KG1 (cell line): ENCODE measurements at regions not wholly inside any gene's neighbourhood (a gene's known extent, or its start where the extent isn't known, plus 50 kb on each side); places are given as distances from the start of the nearest gene placed in this dataset.
"Not testable (repeated sequence)": the region's sequence is repeated elsewhere in the genome, so short reads cannot be mapped to it uniquely, and the experiment has no call there.

Experiments
- DNase-seq: peaks from one replicate; lab custom pipeline; 2025; lab: John Stamatoyannopoulos, UW

DNA sequence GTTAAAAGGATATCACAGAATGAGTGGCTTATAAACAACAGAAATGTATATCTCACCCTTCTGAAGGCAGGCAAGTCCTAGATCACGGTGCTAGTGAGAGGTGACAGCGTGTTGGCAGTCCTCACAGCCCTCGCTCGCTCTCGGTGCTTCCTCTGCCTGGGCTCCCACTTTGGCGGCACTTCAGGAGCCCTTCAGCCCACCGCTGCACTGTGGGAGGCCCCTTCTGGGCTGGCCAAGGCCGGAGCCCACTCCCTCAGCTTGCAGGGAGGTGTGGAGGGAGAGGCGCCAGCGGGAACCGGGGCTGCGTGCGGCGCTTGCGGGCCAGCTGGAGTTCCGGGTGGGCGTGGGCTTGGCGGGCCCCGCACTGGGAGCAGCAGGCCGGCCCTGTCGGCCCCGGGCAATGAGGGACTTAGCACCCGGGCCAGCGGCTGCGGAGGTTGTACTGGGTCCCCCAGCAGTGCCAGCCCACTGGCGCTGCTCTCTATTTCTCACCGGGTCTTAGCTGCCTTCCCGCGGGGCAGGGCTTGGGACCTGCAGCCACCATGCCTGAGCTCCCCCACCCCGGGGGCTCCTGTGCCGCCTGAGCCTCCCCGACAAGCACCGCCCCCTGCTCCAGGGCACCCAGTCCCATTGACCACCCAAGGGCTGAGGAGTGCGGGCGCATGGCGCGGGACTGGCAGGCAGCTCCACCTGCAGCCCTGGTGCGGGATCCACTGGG lies 778.1 kb downstream of the DIPK2A start:
- DNase-seq: not testable (repeated sequence)

DNA sequence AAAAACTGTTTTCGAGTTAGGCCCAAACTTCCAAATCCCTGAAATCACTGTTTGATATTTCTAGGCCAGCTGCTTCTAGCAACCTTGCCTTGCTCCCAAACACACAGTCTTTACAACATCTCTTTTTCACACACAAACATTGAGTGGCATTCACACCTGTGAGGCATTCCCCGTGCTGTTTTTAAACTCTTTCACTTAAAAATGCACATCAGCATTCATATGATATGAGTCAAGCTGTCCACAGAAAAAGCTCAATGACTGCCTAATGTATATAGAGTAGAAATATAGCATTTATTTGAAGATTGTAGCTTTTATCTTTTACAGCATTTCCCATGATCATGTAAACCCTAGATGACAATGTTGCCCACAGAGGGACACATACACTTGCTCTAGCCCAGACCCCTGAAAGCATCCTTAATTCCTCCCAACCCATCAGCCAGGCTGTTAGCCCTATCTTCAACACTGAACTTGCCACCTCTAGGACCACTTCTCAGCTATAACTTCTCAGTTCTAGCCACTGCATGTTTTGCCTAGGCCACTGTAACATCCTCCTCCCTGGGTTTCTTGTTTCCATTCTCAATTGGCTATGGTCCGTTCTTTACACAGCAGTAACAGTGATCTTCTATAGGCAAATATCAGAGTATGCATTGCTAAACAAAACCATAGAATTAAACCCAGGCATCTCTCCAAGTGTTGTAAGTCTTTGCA lies 782.6 kb downstream of the DIPK2A start:
- no peak for DNase-seq

GRCh38 chr3:144756704-144757440 lies 785.2 kb downstream of the DIPK2A start:
- DNase-seq: no peak

GRCh38 chr3:144760831-144761230 lies 789.2 kb downstream of the DIPK2A start:
- DNase-seq: no peak

DNA sequence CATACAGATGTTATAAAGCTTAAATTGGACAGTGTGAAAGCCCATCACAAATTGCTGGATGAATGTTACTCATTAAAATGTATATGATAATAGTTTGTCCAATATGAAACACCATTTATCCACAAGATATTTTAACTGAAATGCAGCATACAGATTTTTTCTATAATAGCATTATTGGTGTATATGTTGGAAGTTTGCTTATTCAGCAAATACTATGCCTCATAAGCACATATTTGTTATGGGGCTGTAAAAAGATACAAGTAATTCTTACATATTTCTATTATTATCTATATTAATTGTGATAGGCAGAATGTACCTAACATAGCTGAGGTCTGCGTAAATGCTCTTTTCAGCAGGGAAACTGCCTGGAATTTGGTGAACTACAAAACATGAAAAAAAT lies 790.5 kb downstream of the DIPK2A start:
- DNase-seq: no peak

DNA sequence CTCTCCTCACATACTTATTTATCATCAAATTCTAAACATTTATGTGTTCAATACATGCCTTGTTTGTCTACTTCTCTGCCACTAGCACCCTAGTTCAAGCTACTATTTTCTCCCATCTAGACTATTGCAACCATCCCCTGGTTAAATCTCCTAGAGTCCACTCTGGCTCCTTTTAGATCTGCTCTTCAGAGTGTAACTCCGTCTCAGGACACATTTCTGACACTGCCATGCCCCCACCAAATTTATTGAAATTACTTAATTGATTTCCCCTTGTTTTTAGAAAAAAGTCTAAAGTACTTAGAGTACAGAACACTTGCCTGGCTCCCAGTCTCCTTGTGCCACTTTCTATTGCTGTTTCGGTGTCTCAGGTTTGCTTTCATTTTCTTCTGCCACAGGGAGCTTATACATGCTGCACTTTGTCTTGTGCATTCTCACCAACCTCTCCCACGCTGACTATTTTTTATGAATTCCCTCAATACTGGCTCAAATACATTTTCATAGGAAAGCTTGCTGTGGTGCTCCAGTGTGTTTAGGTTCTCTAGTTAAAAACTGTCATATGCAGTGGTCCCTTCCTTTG lies 792.3 kb downstream of the DIPK2A start:
- DNase-seq: no peak

DNA sequence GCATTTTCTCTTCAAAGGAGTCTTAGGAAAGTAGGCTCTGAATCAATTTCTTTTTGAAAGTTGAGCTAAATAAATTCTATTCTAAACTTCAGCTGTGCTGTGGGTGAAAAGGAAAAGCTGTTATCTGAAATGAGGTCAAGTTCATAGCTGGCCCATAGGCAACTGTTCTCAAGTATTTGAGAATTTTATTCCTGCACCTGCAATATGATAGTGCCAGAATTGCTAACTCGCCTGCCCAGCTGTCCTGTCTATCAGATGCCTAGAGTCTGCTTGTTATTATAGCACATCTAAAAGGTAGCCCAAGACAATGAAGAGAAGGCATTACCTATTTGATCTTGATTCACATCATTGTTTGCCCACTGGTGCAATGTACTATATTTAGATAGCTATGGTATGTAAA lies 798.7 kb downstream of the DIPK2A start:
- no peak for DNase-seq

DNA sequence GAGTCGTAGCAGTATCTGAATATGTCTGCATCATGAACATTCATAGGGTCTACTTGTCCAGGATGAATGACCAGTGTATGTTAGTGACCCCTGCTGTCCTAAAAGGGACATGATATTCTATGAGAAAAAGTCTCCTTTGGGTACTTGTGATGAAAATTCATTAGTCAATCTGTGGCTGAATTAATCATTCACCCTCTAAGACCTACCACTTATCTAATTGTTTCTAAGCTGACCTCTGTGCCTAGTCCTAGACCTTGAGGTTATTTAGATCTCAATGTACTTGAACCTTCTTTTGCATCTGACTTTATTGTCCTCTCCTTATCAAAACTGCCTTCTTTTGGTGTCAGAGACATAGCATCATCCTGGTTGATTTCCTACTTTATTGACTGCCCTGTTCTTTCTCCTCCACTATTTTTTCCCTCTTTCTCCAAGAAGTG lies 799.3 kb downstream of the DIPK2A start:
- no peak for DNase-seq

DNA sequence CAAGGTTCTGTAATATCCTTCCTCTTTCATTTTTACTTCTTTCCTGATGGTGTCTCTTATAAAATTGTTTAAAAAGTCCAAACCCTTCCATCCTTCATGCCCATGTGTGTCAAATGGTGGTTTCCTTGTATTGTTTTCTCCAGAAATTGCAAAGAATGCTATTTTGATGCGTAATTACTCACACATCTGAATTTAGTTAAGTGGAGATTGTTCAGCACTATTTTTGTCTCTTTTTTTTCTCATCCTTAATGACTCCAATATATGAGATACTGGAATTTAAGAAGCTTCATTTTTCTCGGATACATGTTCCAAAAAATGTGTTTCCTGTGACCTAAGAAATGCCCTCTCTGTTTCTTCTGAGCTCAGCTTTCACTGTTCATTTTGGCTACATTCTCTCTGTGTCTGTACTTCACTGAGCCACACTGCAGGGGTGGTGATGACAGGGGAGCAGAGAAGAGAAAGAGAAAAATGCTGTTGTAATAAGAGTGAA lies 799.8 kb downstream of the DIPK2A start:
- no peak for DNase-seq

GRCh38 chr3:144772372-144772771 lies 800.7 kb downstream of the DIPK2A start:
- DNase-seq: no peak

DNA sequence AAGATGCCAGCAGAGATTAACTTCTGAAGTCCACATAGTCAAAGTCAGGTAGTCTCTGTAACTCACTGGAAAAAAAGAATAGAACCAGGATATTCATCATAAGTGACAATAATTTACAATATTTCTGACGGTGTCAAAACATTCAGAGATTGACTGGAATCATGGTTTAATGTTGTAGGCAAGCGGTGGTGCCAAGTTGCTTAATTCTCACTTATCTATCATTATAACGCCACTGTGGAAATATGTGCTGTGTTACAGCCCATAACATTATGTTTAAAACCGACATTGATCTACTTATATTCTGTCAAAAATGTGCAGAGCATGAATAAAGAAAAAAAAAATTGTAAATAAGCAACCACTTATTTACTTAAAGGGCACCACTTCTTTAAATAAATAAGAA lies 801.7 kb downstream of the DIPK2A start:
- DNase-seq: no peak

- no peak for DNase-seq
Measured at GRCh38 chr3:144774897-144775296, 803.3 kb downstream of the DIPK2A start.

DNA sequence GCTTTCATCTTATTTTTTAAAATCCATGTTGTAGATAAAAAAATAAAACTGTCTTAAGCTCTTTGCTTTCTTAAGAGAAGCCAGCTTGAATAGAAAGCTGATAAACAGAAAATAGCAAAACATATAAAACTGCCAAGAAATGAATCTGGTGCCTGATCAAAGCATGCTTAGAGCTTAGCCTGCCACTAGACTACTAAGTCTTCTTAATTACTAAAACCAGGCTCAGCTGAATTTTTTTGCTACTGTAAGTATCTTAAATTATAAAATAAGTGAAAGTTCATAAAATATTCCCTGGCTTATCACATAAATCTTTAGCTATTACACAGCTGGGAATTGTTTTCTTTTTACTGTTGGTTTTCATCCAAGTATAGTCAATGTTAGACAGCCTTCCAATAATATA lies 803.9 kb downstream of the DIPK2A start:
- DNase-seq: no peak

- no peak for DNase-seq
Measured at GRCh38 chr3:144777906-144778305, 806.3 kb downstream of the DIPK2A start.

DNA sequence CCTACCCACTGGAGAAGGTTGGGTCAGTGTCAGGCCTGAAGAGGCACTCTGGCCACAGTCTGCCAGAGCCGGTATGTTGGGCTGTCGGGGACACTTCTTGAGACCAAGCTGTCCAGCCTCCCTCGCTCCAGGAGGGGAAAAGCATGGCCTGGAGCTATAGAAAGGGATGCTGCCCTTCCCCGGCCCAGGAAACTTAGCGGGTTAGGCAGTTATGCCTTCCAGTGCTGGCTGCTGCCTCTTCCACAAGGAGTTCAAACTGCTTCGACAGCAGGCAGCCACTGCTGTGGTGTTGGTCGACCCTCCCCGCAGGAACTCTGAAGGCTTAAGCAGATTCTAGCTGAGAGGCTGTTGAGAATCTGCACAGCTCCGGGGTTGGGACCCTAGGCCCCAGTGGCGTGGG lies 819.4 kb downstream of the DIPK2A start:
- DNase-seq: no peak

DNA sequence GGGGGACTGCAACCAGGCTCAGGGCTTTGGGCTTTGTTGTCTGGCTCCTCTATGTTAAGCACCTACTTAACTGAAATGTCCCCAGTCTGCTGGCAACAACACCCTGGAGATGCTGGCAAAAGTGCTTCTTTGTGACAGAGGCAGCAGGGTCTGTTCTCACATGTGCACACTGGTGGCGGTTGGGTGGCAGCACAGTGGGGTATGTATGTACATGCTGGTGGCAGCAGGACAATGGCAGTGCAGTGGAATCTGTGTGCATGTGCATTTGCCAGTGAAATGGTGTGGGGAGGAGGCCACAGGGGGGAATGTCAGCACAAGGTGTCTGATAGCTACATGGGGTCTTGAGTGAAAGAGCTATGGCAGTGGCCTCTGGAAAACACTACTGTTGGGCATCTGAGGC lies 830.3 kb downstream of the DIPK2A start:
- no peak for DNase-seq

DNA sequence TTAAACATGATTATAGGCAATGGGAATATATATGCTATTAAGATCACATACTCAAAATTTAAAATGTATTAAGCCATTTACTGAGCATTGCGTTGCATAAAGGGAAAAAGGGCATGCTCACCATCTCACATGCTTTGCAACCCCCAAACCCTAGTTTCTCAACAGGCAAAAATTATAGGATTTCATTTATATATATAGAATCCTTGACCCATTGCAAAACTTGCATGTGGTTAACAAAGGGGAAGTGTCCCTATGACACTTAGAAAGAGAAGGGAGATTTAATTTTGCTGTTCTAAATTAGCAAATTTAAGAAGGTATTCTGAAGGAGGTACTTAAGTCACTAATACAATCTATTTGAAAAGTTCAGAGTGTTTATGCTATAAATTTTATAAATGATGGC lies 837.8 kb downstream of the DIPK2A start:
- DNase-seq: no peak

- DNase-seq: no peak
Measured at GRCh38 chr3:144810160-144810559, 838.5 kb downstream of the DIPK2A start.

DNA sequence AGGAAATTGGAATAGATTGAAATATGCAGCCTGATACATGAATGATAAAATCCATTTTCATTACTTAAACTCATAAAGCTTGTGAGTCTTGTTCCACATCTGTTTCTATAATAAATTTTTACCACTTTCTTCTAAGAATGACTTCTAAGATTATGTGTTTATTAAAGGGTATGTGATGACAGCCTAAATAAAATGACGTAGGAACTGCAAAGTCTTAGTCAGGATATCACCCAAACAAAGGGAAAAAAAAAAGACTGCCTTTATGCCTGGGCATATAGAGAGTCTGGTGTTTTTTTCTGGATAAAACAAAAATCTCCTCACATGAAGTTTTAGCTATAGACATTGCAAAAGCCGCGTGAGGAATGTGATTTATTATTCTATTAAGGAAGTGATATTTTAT lies 844.0 kb downstream of the DIPK2A start:
- DNase-seq: no peak

DNA sequence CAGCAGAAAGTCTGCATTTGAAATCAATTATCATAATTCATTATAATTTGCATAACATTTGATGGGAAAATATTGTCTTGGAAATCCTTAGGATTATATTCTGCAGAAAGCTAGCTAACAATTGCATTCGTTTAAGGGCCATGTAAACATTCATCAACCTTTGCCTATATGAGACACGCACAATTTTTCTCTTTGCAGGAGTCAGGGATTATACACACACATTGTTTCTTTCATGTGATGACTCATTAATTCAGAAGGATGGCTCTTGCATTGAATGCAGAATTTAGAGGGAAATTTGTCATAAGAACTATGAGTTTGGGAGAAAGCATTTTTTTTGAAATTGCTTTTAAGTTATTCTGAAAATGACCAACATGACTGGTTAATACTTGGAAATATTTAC lies 844.7 kb downstream of the DIPK2A start:
- no peak for DNase-seq

- no peak for DNase-seq
Measured at GRCh38 chr3:144818973-144819372, 847.4 kb downstream of the DIPK2A start.

DNA sequence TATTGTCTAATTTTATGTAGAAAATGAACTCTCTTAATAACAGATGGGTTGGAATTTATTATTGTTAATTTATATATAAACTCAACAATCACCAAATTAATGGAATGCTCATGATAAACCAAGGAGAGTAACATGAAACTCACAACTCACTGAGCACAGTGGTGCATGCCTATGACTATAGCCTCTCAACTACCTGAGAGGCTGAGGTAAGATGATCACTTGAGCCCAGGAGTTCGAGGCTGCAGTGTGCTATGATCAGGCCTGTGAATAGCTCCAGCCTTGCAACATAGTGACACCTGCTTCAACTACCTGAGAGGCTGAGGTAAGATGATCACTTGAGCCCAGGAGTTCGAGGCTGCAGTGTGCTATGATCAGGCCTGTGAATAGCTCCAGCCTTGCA lies 848.6 kb downstream of the DIPK2A start:
- DNase-seq: not testable (repeated sequence)

DNA sequence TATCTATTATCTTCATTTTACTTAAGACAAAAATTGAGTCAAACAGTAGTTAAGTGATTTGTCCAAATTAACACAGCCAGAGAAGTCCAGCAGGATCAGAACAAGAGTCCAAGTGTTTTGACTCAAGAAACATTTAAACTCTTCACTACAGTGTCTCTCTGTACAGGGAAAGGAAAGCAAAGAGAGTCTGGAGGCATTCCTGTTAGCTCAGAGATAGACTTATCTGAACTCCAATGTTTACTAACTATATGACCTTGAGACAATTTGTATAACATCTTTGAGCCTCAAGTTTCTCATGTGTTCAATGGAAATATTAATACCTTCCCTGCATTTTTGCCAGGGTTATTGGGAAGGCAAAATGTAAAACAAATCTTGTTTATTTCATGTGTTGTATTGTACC lies 849.1 kb downstream of the DIPK2A start:
- DNase-seq: no peak
